ENCODE measurements at regions not wholly inside any gene's neighbourhood (a gene's known extent, or its start where the extent isn't known, plus 50 kb on each side); places are given as distances from the start of the nearest gene placed in this dataset.

DNA sequence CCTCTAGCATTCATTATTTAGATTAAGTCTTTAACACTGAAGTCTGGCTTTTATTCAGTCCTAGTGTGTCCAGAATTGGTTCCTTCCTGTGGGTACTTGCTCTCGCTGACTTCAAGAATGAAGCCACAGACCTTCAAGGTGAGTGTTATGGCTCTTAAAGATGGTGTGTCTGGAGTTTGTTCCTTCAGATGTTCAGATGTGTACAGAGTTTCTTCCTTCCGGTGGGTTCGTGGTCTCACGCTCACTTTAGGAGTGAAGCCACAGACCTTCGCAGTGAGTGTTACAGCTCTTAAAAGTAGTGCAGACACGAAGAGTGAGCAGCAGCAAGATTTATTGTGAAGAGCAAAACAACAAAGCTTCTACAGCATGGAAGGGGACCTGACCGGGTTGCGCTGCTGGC lies 860.6 kb downstream of the STIM2 start:
- no peak for DNase-seq (ENCODE audit: low read depth in 1 of 2, low spot score in 1 of 2)
- Histone ChIP-seq H3K4me3 (replicated peaks; ENCODE audit: insufficient read depth, low read length) (no peak overlapping the region), H3K27ac (replicated peaks) (no peak overlapping the region), H3K27me3 (ENCODE audit: insufficient read depth, poor library complexity, severe bottlenecking) (no peaks in the 10 kb centered on the region)
- TF ChIP-seq SPI1 (IDR thresholded peaks at IDR 0.05; ENCODE audit: borderline replicate concordance, low read depth) (no peak), GABPA (IDR thresholded peaks at IDR 0.05; ENCODE audit: low read depth) (no peak), POLR2AphosphoS5 (IDR thresholded peaks at IDR 0.05; ENCODE audit: low read depth) (no peak)

- no peak overlapping the region for H3K27ac ChIP-seq (replicated peaks)
- no peak overlapping the region for H3K4me3 ChIP-seq (replicated peaks; ENCODE audit: insufficient read depth, low read length)
- no peak for DNase-seq (ENCODE audit: low read depth in 1 of 2, low spot score in 1 of 2)
- TF ChIP-seq CTCF (IDR thresholded peaks at IDR 0.05; ENCODE audit: insufficient read depth, low read length) (no peak), GABPA (IDR thresholded peaks at IDR 0.05; ENCODE audit: low read depth) (no peak), SPI1 (IDR thresholded peaks at IDR 0.05; ENCODE audit: borderline replicate concordance, low read depth) (no peak), POLR2AphosphoS5 (IDR thresholded peaks at IDR 0.05; ENCODE audit: low read depth) (no peak)
- TF ChIP-seq, protein P1, sequence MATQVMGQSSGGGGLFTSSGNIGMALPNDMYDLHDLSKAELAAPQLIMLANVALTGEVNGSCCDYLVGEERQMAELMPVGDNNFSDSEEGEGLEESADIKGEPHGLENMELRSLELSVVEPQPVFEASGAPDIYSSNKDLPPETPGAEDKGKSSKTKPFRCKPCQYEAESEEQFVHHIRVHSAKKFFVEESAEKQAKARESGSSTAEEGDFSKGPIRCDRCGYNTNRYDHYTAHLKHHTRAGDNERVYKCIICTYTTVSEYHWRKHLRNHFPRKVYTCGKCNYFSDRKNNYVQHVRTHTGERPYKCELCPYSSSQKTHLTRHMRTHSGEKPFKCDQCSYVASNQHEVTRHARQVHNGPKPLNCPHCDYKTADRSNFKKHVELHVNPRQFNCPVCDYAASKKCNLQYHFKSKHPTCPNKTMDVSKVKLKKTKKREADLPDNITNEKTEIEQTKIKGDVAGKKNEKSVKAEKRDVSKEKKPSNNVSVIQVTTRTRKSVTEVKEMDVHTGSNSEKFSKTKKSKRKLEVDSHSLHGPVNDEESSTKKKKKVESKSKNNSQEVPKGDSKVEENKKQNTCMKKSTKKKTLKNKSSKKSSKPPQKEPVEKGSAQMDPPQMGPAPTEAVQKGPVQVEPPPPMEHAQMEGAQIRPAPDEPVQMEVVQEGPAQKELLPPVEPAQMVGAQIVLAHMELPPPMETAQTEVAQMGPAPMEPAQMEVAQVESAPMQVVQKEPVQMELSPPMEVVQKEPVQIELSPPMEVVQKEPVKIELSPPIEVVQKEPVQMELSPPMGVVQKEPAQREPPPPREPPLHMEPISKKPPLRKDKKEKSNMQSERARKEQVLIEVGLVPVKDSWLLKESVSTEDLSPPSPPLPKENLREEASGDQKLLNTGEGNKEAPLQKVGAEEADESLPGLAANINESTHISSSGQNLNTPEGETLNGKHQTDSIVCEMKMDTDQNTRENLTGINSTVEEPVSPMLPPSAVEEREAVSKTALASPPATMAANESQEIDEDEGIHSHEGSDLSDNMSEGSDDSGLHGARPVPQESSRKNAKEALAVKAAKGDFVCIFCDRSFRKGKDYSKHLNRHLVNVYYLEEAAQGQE (IDR thresholded peaks at IDR 0.05; ENCODE audit: insufficient replicate concordance, low read depth) = no peak
- no peaks in the 10 kb centered on the region for H3K27me3 ChIP-seq (ENCODE audit: insufficient read depth, poor library complexity, severe bottlenecking)
Measured at GRCh38 chr4:27728892-27729291, 868.3 kb downstream of the STIM2 start.

GRCh38 chr4:27742816-27743215 lies 882.2 kb downstream of the STIM2 start:
- no peak for DNase-seq (ENCODE audit: low read depth in 1 of 2, low spot score in 1 of 2)
- H3K27me3 ChIP-seq (ENCODE audit: insufficient read depth, poor library complexity, severe bottlenecking) = no peaks in the 10 kb centered on the region

More at GRCh38 chr4:27742816-27743215, 882.2 kb downstream of the STIM2 start:
- Histone ChIP-seq H3K4me3 (replicated peaks; ENCODE audit: insufficient read depth, low read length) (no peak overlapping the region), H3K27ac (replicated peaks) (no peak overlapping the region)
- TF ChIP-seq CTCF (IDR thresholded peaks at IDR 0.05; ENCODE audit: insufficient read depth, low read length) (no peak), POLR2AphosphoS5 (IDR thresholded peaks at IDR 0.05; ENCODE audit: low read depth) (no peak), GABPA (IDR thresholded peaks at IDR 0.05; ENCODE audit: low read depth) (no peak), SPI1 (IDR thresholded peaks at IDR 0.05; ENCODE audit: borderline replicate concordance, low read depth) (no peak)
- TF ChIP-seq, protein P1 (IDR thresholded peaks at IDR 0.05; ENCODE audit: insufficient replicate concordance, low read depth) = no peak

Measured in HL-60 (cell line).